ENCODE measurements at regions not wholly inside any gene's neighbourhood (a gene's known extent, or its start where the extent isn't known, plus 50 kb on each side); places are given as distances from the start of the nearest gene placed in this dataset.

DNA sequence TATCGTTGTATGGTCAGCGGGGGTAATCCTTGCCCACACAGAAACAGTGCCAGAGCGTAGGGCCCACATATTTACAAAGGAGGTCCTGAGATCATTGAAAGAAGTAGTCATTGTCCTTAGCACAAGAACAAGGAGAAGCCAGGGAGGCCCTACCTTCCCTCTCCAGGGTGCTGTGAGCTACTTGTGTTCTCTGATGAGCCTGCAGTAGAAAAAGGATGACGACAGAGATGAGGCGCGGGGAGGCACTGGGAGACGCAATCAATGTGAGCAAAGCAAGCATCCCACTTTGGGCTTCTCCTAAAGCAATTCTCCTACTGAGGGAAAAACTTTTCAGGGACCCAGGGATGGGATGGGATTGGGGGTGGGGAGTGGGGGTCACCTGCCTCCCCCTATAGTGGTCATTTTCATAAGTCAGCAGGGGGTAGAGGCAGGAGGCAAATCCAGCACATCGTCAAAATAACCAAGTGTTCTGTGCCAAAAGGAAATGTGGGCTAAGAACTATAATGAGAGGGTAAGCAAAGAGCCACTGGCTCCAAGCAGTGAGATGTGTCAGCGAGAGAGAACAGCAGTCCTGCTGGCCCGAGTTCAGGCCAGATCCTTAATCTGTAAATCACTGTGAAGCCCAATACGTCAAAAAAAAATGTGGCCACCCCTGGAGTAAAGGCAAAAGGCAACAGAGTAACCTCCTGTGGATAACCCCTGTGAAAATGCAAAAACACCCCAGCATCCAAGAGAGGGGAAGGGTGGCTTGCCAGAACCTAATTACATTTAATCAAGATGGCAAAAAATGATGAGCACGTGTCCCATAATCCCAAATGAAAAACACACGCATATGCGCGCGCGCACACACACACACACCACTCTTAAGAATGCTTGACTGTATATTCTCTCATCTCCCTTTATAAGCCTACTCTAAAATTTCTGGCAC, 136.6 kb upstream of the HHIP start:
- DNase-seq = no peak
- in situ Hi-C loops (cut with HindIII; ENCODE audit: low pct_ligation_motif_present, low pct_unique_long_range_greater_than_20kb, low sequenced_read_pairs) = no loop called here

DNA sequence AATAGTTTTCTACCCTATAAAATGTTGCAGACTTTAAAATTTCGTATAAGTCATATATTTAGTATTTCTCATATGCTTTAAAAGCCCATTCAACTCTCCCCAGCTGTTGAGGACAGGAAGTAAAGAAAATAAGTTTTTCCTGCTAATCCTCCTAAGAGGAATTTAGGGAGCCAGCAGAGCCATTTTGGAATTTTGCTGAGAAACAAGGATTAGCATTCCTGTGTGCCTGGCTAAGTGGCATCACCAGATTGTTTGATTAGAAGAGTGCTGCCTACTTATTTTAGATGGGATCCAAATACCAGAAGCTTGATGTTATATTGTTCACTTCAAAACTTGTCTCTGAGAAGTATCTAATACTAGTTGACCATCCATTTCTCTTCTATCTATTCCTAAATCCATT, 131.2 kb upstream of the HHIP start:
- in situ Hi-C loops (cut with HindIII; ENCODE audit: low pct_ligation_motif_present, low pct_unique_long_range_greater_than_20kb, low sequenced_read_pairs) = no loop called here
- DNase-seq = no peak

- in situ Hi-C loops (cut with HindIII; ENCODE audit: low pct_ligation_motif_present, low pct_unique_long_range_greater_than_20kb, low sequenced_read_pairs) = no loop called here
- DNase-seq = no peak
Observed at GRCh38 chr4:144518181-144518895, 127.6 kb upstream of the HHIP start.

- in situ Hi-C loops (cut with HindIII; ENCODE audit: low pct_ligation_motif_present, low pct_unique_long_range_greater_than_20kb, low sequenced_read_pairs) = no loop called here
- DNase-seq = no peak
Observed at GRCh38 chr4:144531841-144532240, 114.1 kb upstream of the HHIP start.

GRCh38 chr4:144547678-144548298, 98.2 kb upstream of the HHIP start:
- in situ Hi-C loops (cut with HindIII; ENCODE audit: low pct_ligation_motif_present, low pct_unique_long_range_greater_than_20kb, low sequenced_read_pairs) = no loop called here
- DNase-seq = no peak

DNA sequence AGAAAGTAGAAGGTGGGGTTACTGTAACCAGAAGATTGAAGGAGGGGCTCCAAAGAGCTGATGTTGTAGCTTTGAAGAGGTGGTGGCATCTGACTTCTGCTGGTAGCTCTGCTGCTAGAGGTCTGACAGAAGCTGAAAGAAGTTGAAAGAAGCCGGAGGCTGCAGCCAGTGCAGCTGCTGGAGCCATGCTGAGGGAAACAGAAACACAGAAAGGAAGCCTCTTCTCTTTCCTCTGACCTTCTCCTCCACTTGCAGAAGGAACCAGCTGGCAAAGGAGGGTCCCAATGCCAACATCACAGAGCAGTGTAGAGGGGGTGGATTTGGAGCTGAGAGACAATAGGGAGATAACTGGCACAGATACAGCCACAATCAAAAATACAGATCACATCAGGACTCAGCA, 89.3 kb upstream of the HHIP start:
- DNase-seq = no peak
- in situ Hi-C loops (cut with HindIII; ENCODE audit: low pct_ligation_motif_present, low pct_unique_long_range_greater_than_20kb, low sequenced_read_pairs) = no loop called here

DNA sequence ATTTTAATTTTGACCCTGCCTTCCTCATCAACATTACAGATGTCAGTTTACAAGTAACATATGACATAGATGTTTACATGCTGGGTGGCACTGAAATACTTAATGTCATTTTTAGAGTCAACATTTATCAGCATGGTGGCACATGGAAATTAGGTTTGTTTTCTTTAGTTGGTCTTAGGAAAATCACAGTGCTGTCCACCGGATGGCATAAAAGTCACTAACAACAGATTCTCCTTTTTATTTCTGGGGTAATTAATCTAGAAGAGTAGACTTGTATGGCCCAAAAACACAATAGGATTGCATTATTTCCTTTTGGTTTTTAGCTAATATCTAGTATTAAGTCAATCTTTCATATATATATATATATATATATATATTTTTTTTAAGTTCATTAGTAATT, 88.6 kb upstream of the HHIP start:
- in situ Hi-C loops (cut with HindIII; ENCODE audit: low pct_ligation_motif_present, low pct_unique_long_range_greater_than_20kb, low sequenced_read_pairs) = no loop called here

DNA sequence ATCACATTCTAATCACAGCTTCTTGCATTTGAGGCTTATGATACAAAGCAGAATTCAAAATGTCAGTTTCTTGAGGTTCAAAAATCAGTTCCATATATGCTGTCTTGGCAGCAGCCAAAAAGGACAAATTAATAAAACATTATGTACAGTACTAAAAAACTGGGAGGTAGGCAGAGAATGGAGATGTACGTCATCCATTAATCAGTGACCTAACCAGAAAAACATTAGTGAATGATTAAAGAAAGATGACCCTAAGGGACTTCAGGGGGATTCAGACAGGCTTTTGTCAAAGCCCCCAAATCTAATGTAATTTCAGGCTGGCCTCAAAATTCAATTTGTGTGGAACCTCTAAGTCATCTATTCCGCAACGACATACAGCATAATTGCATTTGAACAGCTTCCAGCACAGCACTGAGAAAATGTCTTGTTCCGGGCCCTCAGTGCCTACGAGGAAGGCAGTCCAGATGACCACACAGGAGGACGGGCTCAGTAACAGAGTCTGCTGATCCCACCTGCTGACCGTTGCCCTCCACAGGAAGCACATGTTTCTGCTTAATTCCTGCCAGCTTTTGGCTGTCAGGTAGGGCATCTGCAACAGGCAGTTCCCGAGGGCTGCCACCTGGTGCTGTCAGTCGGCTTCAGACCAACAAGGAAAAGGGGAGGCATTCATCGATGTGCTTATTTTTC, 83.8 kb upstream of the HHIP start:
- DNase-seq = peak; percentile 18

More for the DNA sequence above, 88.6 kb upstream of the HHIP start:
- DNase-seq = no peak

GRCh38 chr4:144564358-144564757, 81.6 kb upstream of the HHIP start:
- no peak for DNase-seq
- in situ Hi-C loops (cut with HindIII; ENCODE audit: low pct_ligation_motif_present, low pct_unique_long_range_greater_than_20kb, low sequenced_read_pairs) = no loop called here

More for the DNA sequence above, 83.8 kb upstream of the HHIP start:
- in situ Hi-C loops (cut with HindIII; ENCODE audit: low pct_ligation_motif_present, low pct_unique_long_range_greater_than_20kb, low sequenced_read_pairs) = no loop called here

DNA sequence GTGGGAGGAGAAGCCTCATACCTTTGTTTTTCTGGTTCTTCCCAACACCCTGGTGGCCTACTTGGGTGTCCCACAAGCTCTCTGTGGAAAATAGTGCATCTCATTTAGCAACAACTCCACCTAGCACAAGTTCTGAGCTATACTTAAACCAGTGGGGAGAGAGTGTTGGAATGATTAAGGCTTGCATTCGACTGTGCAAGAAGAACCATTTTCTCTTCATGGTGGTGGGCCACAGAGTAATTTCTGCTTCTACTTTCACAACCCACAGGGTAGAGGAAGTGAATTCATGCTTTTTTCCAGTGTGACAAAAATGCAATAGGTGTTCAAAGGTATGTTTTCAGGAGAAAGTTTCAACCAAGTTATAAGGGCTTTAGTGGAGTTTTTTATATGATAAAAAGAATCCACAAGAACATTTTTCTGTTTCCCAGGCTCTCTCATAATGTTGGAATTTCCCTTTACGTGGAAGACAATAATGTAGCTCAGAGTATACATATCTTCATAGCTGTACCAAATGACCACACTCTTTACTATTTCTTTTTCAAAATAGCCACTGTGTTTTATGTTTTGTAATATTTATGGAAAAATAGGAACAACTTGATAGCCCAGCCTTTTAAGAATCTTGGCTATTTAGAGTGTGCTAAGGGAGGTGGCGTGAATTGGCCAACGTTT, 80.3 kb upstream of the HHIP start:
- DNase-seq = no peak
- in situ Hi-C loops (cut with HindIII; ENCODE audit: low pct_ligation_motif_present, low pct_unique_long_range_greater_than_20kb, low sequenced_read_pairs) = no loop called here

DNA sequence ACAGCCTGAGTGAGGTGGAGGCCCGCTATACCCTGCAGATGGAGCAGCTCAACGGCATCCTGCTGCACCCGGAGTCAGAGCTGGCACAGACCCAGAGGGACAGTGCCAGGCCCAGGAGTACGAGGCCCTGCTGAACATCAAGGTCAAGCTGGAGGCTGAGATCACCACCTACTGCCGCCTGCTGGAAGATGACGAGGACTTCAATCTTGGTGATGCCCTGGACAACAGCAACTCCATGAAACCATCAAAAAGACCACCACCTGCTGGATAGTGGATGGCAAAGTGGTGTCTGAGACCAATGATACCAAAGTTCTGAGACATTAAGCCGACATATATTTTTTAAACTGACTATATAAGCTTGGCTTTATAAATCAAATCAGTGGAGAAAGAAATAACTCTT, 73.3 kb upstream of the HHIP start:
- DNase-seq = peak; percentile 9
- in situ Hi-C loops (cut with HindIII; ENCODE audit: low pct_ligation_motif_present, low pct_unique_long_range_greater_than_20kb, low sequenced_read_pairs) = no loop called here

- no peak for DNase-seq
- in situ Hi-C loops (cut with HindIII; ENCODE audit: low pct_ligation_motif_present, low pct_unique_long_range_greater_than_20kb, low sequenced_read_pairs) = no loop called here
Observed at GRCh38 chr4:144574000-144574399, 72.0 kb upstream of the HHIP start.

DNA sequence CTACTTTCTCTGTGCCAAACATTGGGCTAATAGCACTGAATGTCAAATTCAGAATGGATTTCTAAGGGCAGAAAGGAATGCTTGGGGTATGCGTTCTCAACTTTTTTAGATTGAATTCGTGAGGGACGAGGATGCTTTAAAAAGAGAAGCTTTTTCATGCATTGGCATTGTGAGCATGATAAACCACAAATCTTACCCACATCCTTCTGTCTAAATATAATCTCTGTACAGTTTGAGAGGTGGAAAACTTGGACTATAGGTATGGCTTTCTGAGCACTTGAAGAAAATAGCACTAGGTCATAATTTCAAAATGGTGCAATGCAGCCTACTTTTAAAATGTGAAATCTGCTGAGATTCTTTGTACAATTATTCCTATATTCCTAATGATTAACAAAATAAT, 71.4 kb upstream of the HHIP start:
- in situ Hi-C loops (cut with HindIII; ENCODE audit: low pct_ligation_motif_present, low pct_unique_long_range_greater_than_20kb, low sequenced_read_pairs) = no loop called here

GRCh38 chr4:144575181-144575580, 70.8 kb upstream of the HHIP start:
- DNase-seq = no peak
- in situ Hi-C loops (cut with HindIII; ENCODE audit: low pct_ligation_motif_present, low pct_unique_long_range_greater_than_20kb, low sequenced_read_pairs) = no loop called here

More for the DNA sequence above, 71.4 kb upstream of the HHIP start:
- no peak for DNase-seq

- in situ Hi-C loops (cut with HindIII; ENCODE audit: low pct_ligation_motif_present, low pct_unique_long_range_greater_than_20kb, low sequenced_read_pairs) = no loop called here
- no peak for DNase-seq
Observed at GRCh38 chr4:144578681-144579080, 67.3 kb upstream of the HHIP start.

DNA sequence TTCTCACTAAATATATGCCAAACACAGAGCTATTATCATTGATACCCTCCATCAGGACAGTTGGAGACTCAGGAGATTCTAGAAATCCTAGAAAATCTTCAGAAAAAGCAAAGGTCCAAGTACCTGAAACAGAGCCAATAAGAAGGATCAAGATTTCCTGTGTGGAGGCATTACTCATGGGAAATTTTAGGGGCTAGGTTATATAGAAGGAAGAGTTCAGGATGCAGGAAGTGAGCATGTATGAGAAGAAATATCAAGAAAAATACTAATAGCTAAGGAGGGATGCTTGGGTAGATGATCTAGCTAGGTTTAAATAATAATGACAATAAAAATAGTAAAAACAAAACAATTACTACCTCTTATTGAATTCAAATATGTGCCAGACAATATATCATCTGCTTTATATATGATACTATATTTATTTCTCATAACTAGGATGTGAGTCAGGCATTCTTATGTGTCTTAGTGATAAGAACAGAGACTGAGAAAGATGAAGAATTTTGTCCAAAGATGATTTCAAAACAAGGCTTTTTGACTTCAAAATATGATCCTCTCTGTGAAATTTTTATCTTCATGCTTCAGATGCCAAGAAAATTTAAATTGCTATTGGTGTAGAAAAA, 66.4 kb upstream of the HHIP start:
- no peak for DNase-seq
- in situ Hi-C loops (cut with HindIII; ENCODE audit: low pct_ligation_motif_present, low pct_unique_long_range_greater_than_20kb, low sequenced_read_pairs) = no loop called here

DNA sequence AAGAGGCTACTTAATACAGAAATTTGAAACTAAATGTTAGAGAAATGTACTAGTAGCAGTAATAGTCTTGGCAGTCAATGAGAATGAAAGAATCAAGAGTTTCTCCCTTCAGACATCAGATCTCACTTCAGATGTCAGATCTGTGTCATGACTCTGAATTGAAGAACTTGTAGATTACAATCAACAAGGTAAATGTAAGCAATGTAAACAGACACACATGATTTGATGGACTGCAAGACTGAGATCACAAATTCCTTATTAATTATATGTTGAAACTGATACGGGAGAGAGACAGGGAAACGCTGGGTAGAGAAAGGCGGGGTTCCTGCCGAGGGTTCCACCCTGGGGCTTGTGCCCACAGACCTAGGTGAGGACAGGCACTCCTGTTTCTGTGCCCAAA, 65.5 kb upstream of the HHIP start:
- in situ Hi-C loops (cut with HindIII; ENCODE audit: low pct_ligation_motif_present, low pct_unique_long_range_greater_than_20kb, low sequenced_read_pairs) = no loop called here
- DNase-seq = no peak

Measured in ACHN (cell line).